Loucy (cell line): ENCODE measurements at regions not wholly inside any gene's neighbourhood (a gene's known extent, or its start where the extent isn't known, plus 50 kb on each side); places are given as distances from the start of the nearest gene placed in this dataset.

Experiments
- CTCF ChIP-seq: fragments of 200-600 bp; sonication (generic); conservative IDR thresholded peaks from 2 replicates; pipeline ENCODE4 v1.5.1; 2014; ENCODE audit warnings: mild to moderate bottlenecking, antibody characterized with exemption, low read length
- EZH2phosphoT487 ChIP-seq: fragments of 200-600 bp; IDR thresholded peaks from 2 replicates; pipeline ENCODE4 v1.6.1; 2018; ENCODE audit warnings: antibody characterized with exemption, mild to moderate bottlenecking, moderate library complexity, borderline replicate concordance

DNA sequence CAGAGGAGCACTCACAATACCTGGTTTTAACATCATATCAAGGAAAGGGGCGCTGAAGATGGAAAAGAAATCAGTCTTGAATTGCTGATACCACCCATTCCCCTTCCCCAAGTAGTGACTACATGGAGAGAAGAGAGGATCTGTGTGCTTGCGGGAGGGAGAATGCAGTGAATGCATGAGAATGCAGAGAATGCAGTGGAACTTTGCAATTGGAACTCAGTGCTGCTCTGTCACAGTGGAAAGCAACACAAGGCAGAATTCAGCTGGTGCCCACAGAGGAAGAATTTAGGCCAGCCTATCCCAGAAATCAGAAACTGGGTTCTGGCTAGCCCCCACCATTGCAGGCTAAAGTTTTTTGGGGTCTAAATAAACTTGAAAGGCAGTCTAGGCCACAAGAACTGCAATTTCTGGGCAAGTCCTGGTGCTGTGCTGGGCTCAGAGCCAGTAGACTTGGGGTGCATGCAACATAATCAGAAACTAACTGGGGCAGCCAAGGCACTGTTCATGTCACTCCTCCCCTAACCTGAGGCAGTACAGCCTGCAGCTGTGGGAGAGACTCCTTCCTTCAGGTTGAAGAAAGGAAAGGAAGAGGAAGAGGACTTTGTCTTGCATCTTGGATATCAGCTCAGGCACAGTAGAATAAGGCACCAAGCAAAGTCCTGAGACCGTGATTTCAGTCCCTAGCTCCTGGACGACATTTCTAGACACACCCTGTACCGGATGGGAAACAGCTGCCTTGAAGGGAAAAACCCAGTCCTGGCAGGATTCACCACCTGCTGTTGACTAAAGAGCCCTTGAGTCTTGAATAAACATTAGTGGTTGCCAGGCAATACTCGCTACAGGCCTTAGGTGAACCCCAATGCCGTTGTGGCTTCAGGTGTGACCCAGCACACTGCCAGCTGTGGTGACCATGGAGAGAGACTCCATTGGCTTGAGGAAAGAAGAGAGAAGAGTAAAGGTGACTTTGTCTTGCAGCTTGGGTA is 329.3 kb downstream of the TBL1XR1 start:
- no peak for TF ChIP-seq CTCF
- TF ChIP-seq EZH2phosphoT487, result no peak
